Heart right ventricle (tissue), 16 donors: ENCODE measurements at regions not wholly inside any gene's neighbourhood (a gene's known extent, or its start where the extent isn't known, plus 50 kb on each side); places are given as distances from the start of the nearest gene placed in this dataset.

Experiments used
- ATAC-seq, 8 donors: fragments of 200-7000 bp; cut with Tn5 transposase; one replicate each; pipeline ENCODE4 v1.9.1; 2020; ENCODE audit warnings: mild to moderate bottlenecking in 8 of 8, moderate library complexity in 8 of 8, moderate number of reproducible peaks in 1 of 8
- DNase-seq, 2 donors: peaks; one replicate each; pipeline ENCODE4 v3.0.0-alpha.2; 2020
- H3K27ac ChIP-seq, 10 donors: fragments of 200-600 bp; sonication (generic) in 2 of 10; one replicate each; pipeline versions ENCODE4 v1.5.0 to v1.8.0; 2020 to 2022; ENCODE audit warnings: mild to moderate bottlenecking in 3 of 10
- H3K27me3 ChIP-seq, 7 donors: fragments of 200-600 bp; one replicate each; pipeline ENCODE4 v1.8.0; 2021 to 2022; ENCODE audit warnings: mild to moderate bottlenecking in 2 of 7
- H3K36me3 ChIP-seq, 9 donors: fragments of 200-600 bp; sonication (generic) in 1 of 9; one replicate each; pipeline versions ENCODE4 v1.5.0 to v1.8.0; 2020 to 2022; ENCODE audit warnings: mild to moderate bottlenecking in 2 of 9
- H3K4me1 ChIP-seq, 9 donors: fragments of 200-600 bp; sonication (generic) in 1 of 9; one replicate each; pipeline versions ENCODE4 v1.5.0 to v1.8.0; 2020 to 2022; ENCODE audit warnings: mild to moderate bottlenecking in 4 of 9
- H3K4me3 ChIP-seq, 10 donors: fragments of 200-600 bp; sonication (generic) in 2 of 10; one replicate each; pipeline versions ENCODE4 v1.5.0 to v1.8.0; 2020 to 2022; ENCODE audit warnings: mild to moderate bottlenecking in 7 of 10, moderate library complexity in 2 of 10
- H3K9me3 ChIP-seq, 11 donors: fragments of 200-600 bp in 10 of 11; sonication (generic) in 2 of 11; one replicate each; pipeline versions ENCODE4 v1.5.0 to v1.8.0; 2013 to 2022; ENCODE audit warnings: mild to moderate bottlenecking in 2 of 11, control low read depth in 1 of 11, moderate library complexity in 1 of 11
- WGBS, 2 donors: extraction: QIAGEN DNeasy Blood & Tissue Kit; methylation state at CpG; one replicate each; pipeline ENCODE4 v1.1.7; 2013; ENCODE audit warnings: inconsistent platforms in 1 of 2; 5-methylcytosine and 5-hydroxymethylcytosine counted together
- intact Hi-C, 10 donors: fragments of 100-400 bp; cut with DNase I; formaldehyde crosslinking; loops; one replicate each; pipeline versions ENCODE4 v1.11.1 to v1.14.2; 2022
- TF ChIP-seq, protein P1 (sequence below), 9 donors: fragments of 200-600 bp; sonication (generic) in 2 of 9; IDR thresholded peaks; one replicate each; pipeline versions ENCODE4 v1.5.0 to v1.8.0; 2021 to 2022; ENCODE audit warnings: antibody characterized with exemption in 9 of 9, mild to moderate bottlenecking in 5 of 9, moderate library complexity in 1 of 9
- donor health status: Arrhythmogenic right ventricular cardiomyopathy.
- donor health status: ischemic (EF 13 %, LVEDD 7.1; RV severe dilation, severe dysfunction).
- donor health status: healthy with polysubstance abuse.
- donor health status: DM: no; HTN: yes; CAD: no.
- donor health status: DM: no; HTN: no; CAD: no.
- donor health status: ischemic (EF 25% LVEDD 6.9; RV normal size, moderate dysfunction).
- donor health status: ischemic (EF 25% LVEDD 5.7; RV mildly dilated, moderate dysfunction).
- donor health status: healthy.
- donor health status: DM: yes; HTN: yes; CAD: no.
- donor health status: Ischemic cardiomyopathy.
- donor health status: ischemic (EF 35%, LVEDD 5.7; RV mildly dilated, moderate dysfunction).
- donor health status: nonischemic (EF 11% LVEDD 7.7; RV severe dilation, severe dysfunction).
- donor health status: DM: yes; HTN: yes; CAD: no.
- donor health status: PGD.
- donor health status: ischemic (EF 29% LVEDD 5.4; RV normal size, mild dysfunction).
- donor health status: nonischemic (EF 23%, LVEDD 6.1; RV moderate dilation, normal function).

DNA sequence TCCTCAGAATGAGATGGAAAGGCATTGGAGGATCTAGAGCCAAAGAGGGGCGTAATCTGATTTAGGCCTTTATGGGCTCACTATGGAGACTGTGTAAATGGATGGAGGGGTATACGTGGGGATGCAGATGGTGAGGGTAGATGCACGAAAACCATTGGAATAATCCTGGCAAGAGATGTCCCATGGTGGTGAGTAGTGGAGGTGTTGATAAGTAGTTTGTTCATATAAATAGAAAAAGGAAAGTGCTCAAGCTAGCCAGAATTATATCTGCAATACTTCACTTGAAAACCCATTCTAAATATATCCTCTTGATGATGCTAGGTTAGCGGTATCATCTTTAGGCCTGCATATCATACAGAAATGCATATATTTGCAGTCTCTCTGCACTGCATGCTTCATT is 459.7 kb downstream of the CDH2 start:
- Histone ChIP-seq H3K27me3 (no peaks in the 10 kb centered on the region), H3K4me3 (no peak overlapping the region), H3K27ac (no peak overlapping the region), H3K36me3 (no peaks in the 10 kb centered on the region), H3K4me1 (peaks cover 0 to 30% (median 10%) of the 10 kb centered on the region in 9 donors), H3K9me3 (peaks cover 0 to 5% (median 0%) of the 10 kb centered on the region in 11 donors)
- TF ChIP-seq, protein P1, sequence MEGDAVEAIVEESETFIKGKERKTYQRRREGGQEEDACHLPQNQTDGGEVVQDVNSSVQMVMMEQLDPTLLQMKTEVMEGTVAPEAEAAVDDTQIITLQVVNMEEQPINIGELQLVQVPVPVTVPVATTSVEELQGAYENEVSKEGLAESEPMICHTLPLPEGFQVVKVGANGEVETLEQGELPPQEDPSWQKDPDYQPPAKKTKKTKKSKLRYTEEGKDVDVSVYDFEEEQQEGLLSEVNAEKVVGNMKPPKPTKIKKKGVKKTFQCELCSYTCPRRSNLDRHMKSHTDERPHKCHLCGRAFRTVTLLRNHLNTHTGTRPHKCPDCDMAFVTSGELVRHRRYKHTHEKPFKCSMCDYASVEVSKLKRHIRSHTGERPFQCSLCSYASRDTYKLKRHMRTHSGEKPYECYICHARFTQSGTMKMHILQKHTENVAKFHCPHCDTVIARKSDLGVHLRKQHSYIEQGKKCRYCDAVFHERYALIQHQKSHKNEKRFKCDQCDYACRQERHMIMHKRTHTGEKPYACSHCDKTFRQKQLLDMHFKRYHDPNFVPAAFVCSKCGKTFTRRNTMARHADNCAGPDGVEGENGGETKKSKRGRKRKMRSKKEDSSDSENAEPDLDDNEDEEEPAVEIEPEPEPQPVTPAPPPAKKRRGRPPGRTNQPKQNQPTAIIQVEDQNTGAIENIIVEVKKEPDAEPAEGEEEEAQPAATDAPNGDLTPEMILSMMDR (IDR thresholded peaks at IDR 0.05): no peak
- peak; percentile 11 to 83 (median 63) for ATAC-seq
- WGBS, 2 donors: 62 to 73% methylated on average over 4 of the region's 4 CpGs
- no peak for DNase-seq
- intact Hi-C loops: no loop called here

DNA sequence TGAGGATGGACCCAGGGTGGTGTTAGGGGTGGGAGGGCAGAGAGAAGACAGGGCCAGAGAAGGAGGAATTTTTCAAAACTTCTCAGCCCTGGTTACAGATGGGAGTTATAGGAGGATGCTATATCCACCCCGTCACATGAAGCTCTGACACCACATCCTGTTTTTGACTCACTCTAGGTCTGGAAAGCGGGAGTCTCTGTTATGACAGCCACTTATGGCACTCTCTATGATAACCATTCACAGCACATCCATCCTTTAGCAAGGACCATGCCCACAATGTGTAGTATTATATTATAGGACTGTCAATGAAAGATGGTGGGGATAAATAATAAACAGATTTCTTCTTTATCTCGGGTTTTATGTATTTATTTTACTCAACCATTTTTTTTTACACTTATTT is 461.2 kb downstream of the CDH2 start:
- TF ChIP-seq, protein P1 (IDR thresholded peaks at IDR 0.05): no peak
- ATAC-seq (no peak), DNase-seq (no peak)
- Histone ChIP-seq H3K9me3 (peaks cover 0 to 5% (median 0%) of the 10 kb centered on the region in 11 donors), H3K27ac (no peak overlapping the region), H3K36me3 (no peaks in the 10 kb centered on the region), H3K4me1 (peaks cover 0 to 30% (median 10%) of the 10 kb centered on the region in 9 donors), H3K27me3 (no peaks in the 10 kb centered on the region), H3K4me3 (no peak overlapping the region)
- intact Hi-C loops: no loop called here
- WGBS, 2 donors: 77 to 78% methylated on average over 3 of the region's 3 CpGs

DNA sequence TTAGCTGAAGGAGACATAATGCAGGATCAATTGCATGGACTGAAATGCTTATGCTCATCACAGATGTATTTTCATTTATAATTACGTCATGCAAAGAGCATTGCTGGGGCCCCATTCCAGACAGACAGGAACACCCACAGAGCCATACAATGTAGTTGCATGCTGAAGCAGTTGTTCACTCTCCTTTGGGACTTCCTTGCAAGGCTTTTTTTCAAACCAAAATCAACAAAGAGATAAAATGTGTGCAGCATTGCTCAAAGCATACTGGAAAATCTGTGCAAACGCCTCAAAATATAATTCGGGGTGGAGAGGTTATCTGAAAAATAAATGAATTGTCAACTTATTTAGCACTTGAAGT is 463.2 kb downstream of the CDH2 start:
- H3K36me3 ChIP-seq: no peaks in the 10 kb centered on the region
- DNase-seq (no peak), ATAC-seq (peak in 2 of 8 donors; percentile 50 to 76)
- no peak overlapping the region for H3K4me3 ChIP-seq
- intact Hi-C loops: loop anchor here in 1 of 10 donors (5.0 kb wide), 1 partner anchor 51 kb away; no protein-coding TSS in a partner anchor
- 33 to 47% methylated on average over 3 of the region's 3 CpGs for WGBS, 2 donors
- TF ChIP-seq, protein P1 (IDR thresholded peaks at IDR 0.05): no peak
- no peak overlapping the region for H3K27ac ChIP-seq
- H3K4me1 ChIP-seq: peaks cover 0 to 30% (median 10%) of the 10 kb centered on the region in 9 donors
- peaks cover 0 to 17% (median 5%) of the 10 kb centered on the region in 11 donors for H3K9me3 ChIP-seq
- no peaks in the 10 kb centered on the region for H3K27me3 ChIP-seq

DNA sequence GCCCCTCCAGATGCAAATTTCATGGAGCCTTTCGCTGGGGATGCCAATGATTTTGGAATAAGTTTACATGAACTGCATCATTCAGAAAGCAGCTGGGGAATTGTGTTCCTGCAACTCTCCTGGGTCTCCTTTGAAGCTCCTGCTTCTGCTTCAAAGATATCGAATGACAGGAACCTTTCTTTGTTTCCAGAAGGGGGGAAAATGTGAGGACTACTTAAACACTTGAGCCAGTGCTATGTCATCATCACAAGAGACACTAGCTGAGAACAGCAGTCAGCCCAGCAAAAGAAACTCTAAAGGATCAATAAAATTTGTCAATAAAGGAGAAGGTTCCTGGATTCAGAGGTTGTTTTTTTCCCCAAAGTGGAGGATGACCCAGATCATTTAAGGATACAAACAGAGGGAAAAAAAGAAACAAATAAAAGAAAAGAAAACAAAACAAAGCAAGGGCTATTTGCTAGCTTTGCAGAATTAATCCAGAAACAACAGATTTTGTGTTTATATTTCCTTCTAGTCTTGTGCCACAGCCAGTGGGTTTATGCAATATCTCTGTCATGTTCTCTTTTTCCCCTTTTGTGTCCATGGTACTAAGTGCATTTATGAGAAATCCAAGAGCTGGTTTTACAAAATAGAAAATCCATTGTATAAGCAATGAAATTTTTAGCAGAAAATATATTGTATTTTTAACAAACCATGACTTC is 463.7 kb downstream of the CDH2 start:
- 49 to 55% methylated on average over 2 of the region's 2 CpGs for WGBS, 2 donors
- intact Hi-C loops: loop anchor here in 1 of 10 donors (5.0 kb wide), 1 partner anchor 51 kb away; no protein-coding TSS in a partner anchor
- TF ChIP-seq, protein P1 (IDR thresholded peaks at IDR 0.05): no peak

More for the DNA sequence above, 463.7 kb downstream of the CDH2 start:
- H3K4me1 ChIP-seq: peaks cover 0 to 30% (median 10%) of the 10 kb centered on the region in 9 donors
- DNase-seq: no peak
- peaks cover 0 to 17% (median 5%) of the 10 kb centered on the region in 11 donors for H3K9me3 ChIP-seq
- no peaks in the 10 kb centered on the region for H3K27me3 ChIP-seq
- H3K4me3 ChIP-seq: no peak overlapping the region
- H3K27ac ChIP-seq: no peak overlapping the region
- ATAC-seq: no peak
- no peaks in the 10 kb centered on the region for H3K36me3 ChIP-seq
